H9 (cell line): ENCODE measurements at regions not wholly inside any gene's neighbourhood (a gene's known extent, or its start where the extent isn't known, plus 50 kb on each side); places are given as distances from the start of the nearest gene placed in this dataset.

Experiments
- DNase-seq: peaks from one replicate; pipeline ENCODE4 v3.0.0-alpha.2; 2017
- H2AFZ ChIP-seq: one replicate; pipeline ENCODE4 v1.6.1; 2013; ENCODE audit warnings: mild to moderate bottlenecking, low read length, control low read depth, moderate library complexity
- H2AK5ac ChIP-seq: 2 replicates; pipeline ENCODE4 v1.6.1; 2013; ENCODE audit warnings: low read length, control low read depth, mixed read lengths; ENCODE audit not compliant: insufficient read length
- H2BK120ac ChIP-seq: one replicate; pipeline ENCODE4 v1.6.1; 2013; ENCODE audit warnings: low read depth, mild to moderate bottlenecking, low read length, control low read depth, inconsistent platforms; ENCODE audit not compliant: poor library complexity, severe bottlenecking
- H2BK12ac ChIP-seq: 2 replicates; pipeline ENCODE4 v1.6.1; 2013; ENCODE audit warnings: low read length, control low read depth, mixed read lengths, low read depth; ENCODE audit not compliant: insufficient read length
- H2BK15ac ChIP-seq: 2 replicates; pipeline ENCODE4 v1.6.1; 2013; ENCODE audit warnings: low read depth, low read length, control low read depth
- H2BK20ac ChIP-seq: one replicate; pipeline ENCODE4 v1.6.1; 2013; ENCODE audit warnings: low read depth, mild to moderate bottlenecking, low read length, control low read depth, inconsistent platforms; ENCODE audit not compliant: poor library complexity, severe bottlenecking
- H2BK5ac ChIP-seq: 2 replicates; pipeline ENCODE4 v1.6.1; 2013; ENCODE audit warnings: low read length, control low read depth, mixed read lengths; ENCODE audit not compliant: insufficient read length
- H3K14ac ChIP-seq: 2 replicates; pipeline ENCODE4 v1.6.1; 2013; ENCODE audit warnings: low read length, control low read depth; ENCODE audit not compliant: insufficient read depth
- H3K18ac ChIP-seq: 2 replicates; pipeline ENCODE4 v1.6.1; 2013; ENCODE audit warnings: low read depth, mild to moderate bottlenecking, mixed read lengths, low read length, control low read depth; ENCODE audit not compliant: insufficient read length
- H3K23ac ChIP-seq: 2 replicates; pipeline ENCODE4 v1.6.1; 2013; ENCODE audit warnings: low read length, control low read depth, mixed read lengths, low read depth; ENCODE audit not compliant: insufficient read length
- H3K23me2 ChIP-seq: 2 replicates; pipeline ENCODE4 v1.6.1; 2013; ENCODE audit warnings: low read depth, mild to moderate bottlenecking, mixed read lengths, low read length, control low read depth; ENCODE audit not compliant: insufficient read length, poor library complexity, severe bottlenecking
- H3K27ac ChIP-seq: 2 replicates; pipeline ENCODE4 v1.5.1; 2013; ENCODE audit warnings: low read length, control low read depth, mixed read lengths, low read depth; ENCODE audit not compliant: insufficient read length
- H3K27me3 ChIP-seq: 2 replicates; pipeline ENCODE4 v1.6.1; 2013; ENCODE audit warnings: low read length, control low read depth, inconsistent platforms; ENCODE audit not compliant: insufficient read depth
- H3K4ac ChIP-seq: 2 replicates; pipeline ENCODE4 v1.6.1; 2013; ENCODE audit warnings: low read depth, mild to moderate bottlenecking, control low read depth, inconsistent platforms, low read length, moderate library complexity
- H3K4me1 ChIP-seq: 2 replicates; pipeline ENCODE4 v1.6.1; 2013; ENCODE audit warnings: low read length, control low read depth, inconsistent platforms; ENCODE audit not compliant: insufficient read depth
- H3K4me2 ChIP-seq: 2 replicates; pipeline ENCODE4 v1.6.1; 2013; ENCODE audit warnings: low read length, control low read depth, mixed read lengths; ENCODE audit not compliant: insufficient read length, insufficient read depth
- H3K56ac ChIP-seq: 2 replicates; pipeline ENCODE4 v1.6.1; 2013; ENCODE audit warnings: low read depth, mild to moderate bottlenecking, mixed read lengths, low read length, control low read depth; ENCODE audit not compliant: insufficient read length
- H3K79me1 ChIP-seq: 2 replicates; pipeline ENCODE4 v1.6.1; 2013; ENCODE audit warnings: low read depth, mild to moderate bottlenecking, moderate library complexity, low read length, control low read depth, inconsistent platforms; ENCODE audit not compliant: insufficient read depth, poor library complexity, severe bottlenecking
- H3K79me2 ChIP-seq: 2 replicates; pipeline ENCODE4 v1.6.1; 2013; ENCODE audit warnings: low read length, control low read depth, inconsistent platforms; ENCODE audit not compliant: insufficient read depth
- H3K9ac ChIP-seq: 2 replicates; pipeline ENCODE4 v1.6.1; 2013; ENCODE audit warnings: low read length, control low read depth, mixed read lengths; ENCODE audit not compliant: insufficient read length; ENCODE audit errors: extremely low read depth
- H3K9me3 ChIP-seq: one replicate; pipeline ENCODE4 v1.6.1; 2013; ENCODE audit warnings: low read depth, low read length, inconsistent platforms; ENCODE audit not compliant: control insufficient read depth
- H3T11ph ChIP-seq: one replicate; pipeline ENCODE4 v1.6.1; 2013; ENCODE audit warnings: mild to moderate bottlenecking, low read length, control low read depth, inconsistent platforms
- H4K20me1 ChIP-seq: one replicate; pipeline ENCODE4 v1.6.1; 2013; ENCODE audit not compliant: control insufficient read depth, insufficient read length, insufficient read depth
- H4K5ac ChIP-seq: 2 replicates; pipeline ENCODE4 v1.6.1; 2013; ENCODE audit warnings: low read depth, mild to moderate bottlenecking, mixed read lengths, low read length, control low read depth; ENCODE audit not compliant: insufficient read length
- H4K8ac ChIP-seq: replicated peaks from 2 replicates; pipeline ENCODE4 v1.6.1; 2013; ENCODE audit warnings: low read length, control low read depth, mixed read lengths, low read depth; ENCODE audit not compliant: insufficient read length
- H4K91ac ChIP-seq: 2 replicates; pipeline ENCODE4 v1.6.1; 2013; ENCODE audit warnings: low read depth, mild to moderate bottlenecking, moderate library complexity, mixed read lengths, low read length, control low read depth; ENCODE audit not compliant: insufficient read length
- H3K27ac Mint-ChIP-seq, 3 experiments: 2 replicates in 2 of 3; 3 replicates in 1 of 3; pipeline ENCODE4 v1.8.0; 2020 to 2021; ENCODE audit warnings: mixed read lengths in 3 of 3, mild to moderate bottlenecking in 1 of 3, moderate library complexity in 1 of 3
- H3K27me3 Mint-ChIP-seq: 2 replicates; pipeline ENCODE4 v1.8.0; 2021; ENCODE audit warnings: low read depth, mild to moderate bottlenecking, moderate library complexity, mixed read lengths
- H3K36me3 Mint-ChIP-seq, 3 experiments: 2 replicates in 2 of 3; 3 replicates in 1 of 3; pipeline ENCODE4 v1.8.0; 2020 to 2021; ENCODE audit warnings: low read depth in 3 of 3, mixed read lengths in 3 of 3; ENCODE audit not compliant: insufficient read depth in 1 of 3
- H3K4me1 Mint-ChIP-seq, 2 experiments: 2 replicates each; pipeline ENCODE4 v1.8.0; 2020; ENCODE audit warnings: mixed read lengths in 2 of 2
- H3K4me3 Mint-ChIP-seq, 2 experiments: 2 replicates in 1 of 2; 3 replicates in 1 of 2; pipeline ENCODE4 v1.8.0; 2020 to 2021; ENCODE audit warnings: mild to moderate bottlenecking in 2 of 2, mixed read lengths in 2 of 2, moderate library complexity in 1 of 2
- H3K9me3 Mint-ChIP-seq, 2 experiments: 2 replicates in 1 of 2; 3 replicates in 1 of 2; pipeline ENCODE4 v1.8.0; 2020; ENCODE audit warnings: mild to moderate bottlenecking in 2 of 2, mixed read lengths in 2 of 2, moderate library complexity in 1 of 2
- WGBS: extraction: QIAGEN DNeasy Blood & Tissue Kit; methylation state at CpG from one replicate; pipeline ENCODE4 v1.1.7; 2013; ENCODE audit warnings: missing lambda C conversion rate, low lambda C conversion rate, mixed read lengths; ENCODE audit not compliant: insufficient read length; ENCODE audit errors: extremely low coverage; 5-methylcytosine and 5-hydroxymethylcytosine counted together
- TF ChIP-seq, protein P1 (sequence below): fragments of 200-600 bp; sonication (generic); conservative IDR thresholded peaks from 3 replicates; pipeline ENCODE4 v1.8.0; 2021; ENCODE audit warnings: antibody characterized with exemption, mild to moderate bottlenecking

DNA sequence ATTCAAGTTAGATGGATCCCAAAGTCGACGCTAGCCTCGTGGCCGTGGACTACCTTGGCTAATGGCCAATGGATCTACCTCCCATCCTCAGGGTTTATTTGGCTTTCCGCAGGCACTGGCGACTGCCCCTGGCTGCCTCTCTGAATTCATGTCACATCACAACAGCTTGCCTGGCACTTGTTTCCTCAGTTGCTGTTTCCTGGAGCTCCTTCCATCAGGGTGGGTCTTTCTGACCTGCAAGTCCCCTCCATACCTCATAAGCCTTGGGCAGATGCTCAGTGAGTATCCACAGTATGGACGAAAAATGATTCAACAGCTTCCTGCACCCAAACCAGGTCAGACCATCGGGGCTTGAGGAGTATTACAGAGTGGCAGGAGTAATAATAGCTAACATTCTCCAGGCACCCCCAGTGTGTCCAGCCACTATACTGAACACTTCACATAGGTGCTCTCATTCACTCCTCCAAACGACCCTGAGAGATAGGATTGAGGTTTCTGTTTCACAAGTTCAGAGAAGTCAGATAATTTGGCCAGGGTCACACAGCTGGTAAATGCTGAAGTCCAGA, 311.5 kb downstream of the TLE3 start:
- H2BK20ac ChIP-seq, result no peak overlapping the region
- no peak overlapping the region for H3K4me2 ChIP-seq
- H3K9me3 ChIP-seq, result no peaks in the 10 kb centered on the region
- no peak overlapping the region for H4K91ac ChIP-seq
- H3K36me3 Mint-ChIP-seq, result 0 out of 7 replicates have a peak, but pooled peaks cover 0 to 2% (median 0%) of the 10 kb centered on the region in 3 experiments
- H3K4me3 Mint-ChIP-seq, result no peak overlapping the region
- H3K27ac Mint-ChIP-seq, result no peak overlapping the region; a peak in 1 of 7 replicates
- H3K4me1 Mint-ChIP-seq, result peaks cover 4 to 5% of the 10 kb centered on the region in 2 experiments; a peak in 3 of 4 replicates
- no CpG with 5 or more reads among the region's 9 CpGs for WGBS
- no peak overlapping the region for H2BK15ac ChIP-seq
- H3K27me3 Mint-ChIP-seq, result peaks cover 6% of the 10 kb centered on the region
- no peaks in the 10 kb centered on the region for H3K79me2 ChIP-seq
- no peaks in the 10 kb centered on the region for H3K79me1 ChIP-seq
- H2AFZ ChIP-seq, result no peak overlapping the region
- no peak overlapping the region for H3T11ph ChIP-seq
- no peak overlapping the region for H2BK12ac ChIP-seq
- H3K56ac ChIP-seq, result no peak overlapping the region
- TF ChIP-seq, protein P1, sequence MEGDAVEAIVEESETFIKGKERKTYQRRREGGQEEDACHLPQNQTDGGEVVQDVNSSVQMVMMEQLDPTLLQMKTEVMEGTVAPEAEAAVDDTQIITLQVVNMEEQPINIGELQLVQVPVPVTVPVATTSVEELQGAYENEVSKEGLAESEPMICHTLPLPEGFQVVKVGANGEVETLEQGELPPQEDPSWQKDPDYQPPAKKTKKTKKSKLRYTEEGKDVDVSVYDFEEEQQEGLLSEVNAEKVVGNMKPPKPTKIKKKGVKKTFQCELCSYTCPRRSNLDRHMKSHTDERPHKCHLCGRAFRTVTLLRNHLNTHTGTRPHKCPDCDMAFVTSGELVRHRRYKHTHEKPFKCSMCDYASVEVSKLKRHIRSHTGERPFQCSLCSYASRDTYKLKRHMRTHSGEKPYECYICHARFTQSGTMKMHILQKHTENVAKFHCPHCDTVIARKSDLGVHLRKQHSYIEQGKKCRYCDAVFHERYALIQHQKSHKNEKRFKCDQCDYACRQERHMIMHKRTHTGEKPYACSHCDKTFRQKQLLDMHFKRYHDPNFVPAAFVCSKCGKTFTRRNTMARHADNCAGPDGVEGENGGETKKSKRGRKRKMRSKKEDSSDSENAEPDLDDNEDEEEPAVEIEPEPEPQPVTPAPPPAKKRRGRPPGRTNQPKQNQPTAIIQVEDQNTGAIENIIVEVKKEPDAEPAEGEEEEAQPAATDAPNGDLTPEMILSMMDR, result no peak
- no peak overlapping the region for H3K23ac ChIP-seq
- no peaks in the 10 kb centered on the region for H4K20me1 ChIP-seq
- peaks cover 0 to 3% of the 10 kb centered on the region in 2 experiments; a peak in 3 of 5 replicates for H3K9me3 Mint-ChIP-seq
- no peak overlapping the region for H2BK120ac ChIP-seq
- H3K23me2 ChIP-seq, result no peaks in the 10 kb centered on the region
- no peaks in the 10 kb centered on the region for H3K27me3 ChIP-seq
- H2BK5ac ChIP-seq, result no peak overlapping the region
- H3K14ac ChIP-seq, result no peak overlapping the region
- H3K4me1 ChIP-seq, result no peaks in the 10 kb centered on the region
- no peak overlapping the region for H3K18ac ChIP-seq
- H3K27ac ChIP-seq, result no peak overlapping the region
- H3K9ac ChIP-seq, result no peak overlapping the region
- no peak for DNase-seq
- no peak overlapping the region for H2AK5ac ChIP-seq
- no peak overlapping the region for H3K4ac ChIP-seq
- no peak overlapping the region for H4K8ac ChIP-seq
- H4K5ac ChIP-seq, result no peak overlapping the region
